Neural cell (in vitro differentiated cells): ENCODE measurements at regions not wholly inside any gene's neighbourhood (a gene's known extent, or its start where the extent isn't known, plus 50 kb on each side); places are given as distances from the start of the nearest gene placed in this dataset.

Source experiments
- H2AFZ ChIP-seq: fragments of 200-600, 300-800 bp; sonication (generic), shearing (Covaris generic); 2 replicates; pipeline ENCODE4 v1.6.0; 2014; ENCODE audit warnings: low read depth, mild to moderate bottlenecking, antibody characterized with exemption, low read length, moderate library complexity
- H3F3A ChIP-seq: fragments of 200-600 bp; shearing (Covaris generic); 2 replicates; pipeline ENCODE4 v1.6.1; 2016; ENCODE audit warnings: mild to moderate bottlenecking, moderate library complexity, mixed read lengths, antibody characterized with exemption, low read length; ENCODE audit not compliant: insufficient read depth, poor library complexity, severe bottlenecking
- H3K27ac ChIP-seq: fragments of 200-600, 300-800 bp; sonication (generic), shearing (Covaris generic); 2 replicates; pipeline ENCODE4 v1.5.1; 2014; ENCODE audit warnings: mild to moderate bottlenecking, low read length, moderate library complexity
- H3K27me3 ChIP-seq: fragments of 300-800, 200-600 bp; sonication (generic), shearing (Covaris generic); 2 replicates; pipeline ENCODE4 v1.6.0; 2014; ENCODE audit warnings: mild to moderate bottlenecking, low read depth, low read length, moderate library complexity; ENCODE audit not compliant: insufficient read depth
- H3K36me3 ChIP-seq: fragments of 300-800, 200-600 bp; sonication (generic), shearing (Covaris generic); 2 replicates; pipeline ENCODE4 v1.5.1; 2014; ENCODE audit warnings: mild to moderate bottlenecking, antibody characterized with exemption, low read length, moderate library complexity; ENCODE audit not compliant: insufficient read depth
- H3K4me2 ChIP-seq: fragments of 300-800, 200-600 bp; sonication (generic), shearing (Covaris generic); 2 replicates; pipeline ENCODE4 v1.6.0; 2014; ENCODE audit warnings: mild to moderate bottlenecking, low read length
- H3K4me3 ChIP-seq: fragments of 300-800, 200-600 bp; sonication (generic), shearing (Covaris generic); 2 replicates; pipeline ENCODE4 v1.5.1; 2014; ENCODE audit warnings: mild to moderate bottlenecking, low read length, moderate library complexity
- H3K79me2 ChIP-seq: fragments of 200-600 bp; shearing (Covaris generic); replicated peaks from 2 replicates; pipeline ENCODE4 v1.6.0; 2014; ENCODE audit warnings: mild to moderate bottlenecking, low read length, moderate library complexity; ENCODE audit not compliant: insufficient read depth
- H3K9ac ChIP-seq: fragments of 300-800, 200-600 bp; sonication (generic), shearing (Covaris generic); 2 replicates; pipeline ENCODE4 v1.6.1; 2016; ENCODE audit warnings: mild to moderate bottlenecking, low read length, mixed read lengths
- H3K9me2 ChIP-seq: fragments of 200-600 bp; shearing (Covaris generic); 2 replicates; pipeline ENCODE4 v1.6.1; 2016; ENCODE audit warnings: mild to moderate bottlenecking, low read length, mixed read lengths; ENCODE audit not compliant: insufficient read depth
- H3K9me3 ChIP-seq: fragments of 200-600, 300-800 bp; sonication (generic), shearing (Covaris generic); 2 replicates; pipeline ENCODE4 v1.6.1; 2016; ENCODE audit warnings: mild to moderate bottlenecking, mixed run types, low read length, moderate library complexity, mixed read lengths
- H4K20me1 ChIP-seq: fragments of 200-600 bp; shearing (Covaris generic); 2 replicates; pipeline ENCODE4 v1.6.1; 2016; ENCODE audit warnings: mild to moderate bottlenecking, mixed run types; ENCODE audit not compliant: insufficient read depth
- EP300 ChIP-seq: fragments of 450-650 bp; conservative IDR thresholded peaks from 2 replicates; pipeline ENCODE4 v1.6.1; 2014; ENCODE audit warnings: antibody characterized with exemption, mild to moderate bottlenecking, moderate library complexity; ENCODE audit not compliant: poor library complexity, severe bottlenecking
- EZH2 ChIP-seq: fragments of 200-600, 300-800 bp; shearing (Covaris generic), sonication (generic); IDR thresholded peaks from 2 replicates; pipeline ENCODE4 v1.6.1; 2014; ENCODE audit warnings: antibody characterized with exemption, low read length, borderline replicate concordance, mild to moderate bottlenecking; ENCODE audit not compliant: insufficient read depth, poor library complexity, severe bottlenecking
- MXI1 ChIP-seq: fragments of 450-650 bp; conservative IDR thresholded peaks from 2 replicates; pipeline ENCODE4 v1.6.1; 2014; ENCODE audit warnings: antibody characterized with exemption, mild to moderate bottlenecking; ENCODE audit not compliant: poor library complexity, severe bottlenecking
- POLR2AphosphoS5 ChIP-seq: IDR thresholded peaks from 2 replicates; pipeline ENCODE4 v1.6.1; 2012
- RAD21 ChIP-seq: fragments of 450-650 bp; conservative IDR thresholded peaks from 2 replicates; pipeline ENCODE4 v1.6.1; 2014; ENCODE audit warnings: antibody characterized with exemption, mild to moderate bottlenecking, moderate library complexity
- SMC3 ChIP-seq: fragments of 450-650 bp; conservative IDR thresholded peaks from 2 replicates; pipeline ENCODE4 v1.6.1; 2014; ENCODE audit warnings: antibody characterized with exemption, mild to moderate bottlenecking, moderate library complexity; ENCODE audit not compliant: poor library complexity
- TAF1 ChIP-seq: IDR thresholded peaks from 2 replicates; pipeline ENCODE4 v1.6.1; 2012; ENCODE audit warnings: low read depth
- TF ChIP-seq, protein P1 (sequence below): IDR thresholded peaks from 2 replicates; pipeline ENCODE4 v1.6.1; 2012; ENCODE audit warnings: borderline replicate concordance
- TF ChIP-seq, protein P2 (sequence below): fragments of 450-650 bp; IDR thresholded peaks from 2 replicates; pipeline ENCODE4 v1.5.1; 2014; ENCODE audit warnings: antibody characterized with exemption, mild to moderate bottlenecking, moderate library complexity; ENCODE audit not compliant: poor library complexity, severe bottlenecking

DNA sequence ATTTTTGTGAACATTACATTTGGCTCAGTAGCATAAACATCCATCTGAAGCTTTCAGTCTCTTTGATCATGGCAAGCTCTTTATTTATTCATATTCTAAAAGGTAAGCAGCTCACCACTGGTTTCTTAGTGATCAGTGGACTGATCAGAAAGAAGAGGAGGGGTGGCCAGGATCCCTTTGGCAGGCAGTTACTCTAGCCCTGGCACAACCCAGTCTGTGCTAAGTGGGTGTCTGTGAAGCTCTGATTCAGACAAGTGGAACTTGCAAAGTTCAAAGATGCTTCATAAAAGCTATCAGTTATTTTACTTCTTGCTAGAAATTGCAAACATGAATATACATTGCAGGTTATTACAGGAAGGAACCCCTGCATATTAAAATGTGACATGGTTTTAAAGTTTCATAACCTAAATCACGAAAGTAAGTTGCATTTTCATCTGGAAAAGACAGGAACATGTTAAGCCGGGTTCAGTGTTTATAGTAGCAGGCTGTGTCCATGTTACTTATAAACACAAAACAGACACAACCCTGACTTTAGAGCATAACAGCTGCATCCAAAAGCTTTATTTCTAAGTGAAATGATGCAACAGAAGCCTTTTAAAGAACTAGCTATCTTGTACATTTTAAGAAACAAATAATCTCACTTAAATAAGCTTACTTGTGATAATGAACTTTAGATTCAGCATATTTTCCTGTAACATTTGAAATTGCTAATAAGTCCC lies 785.3 kb downstream of the MCTP2 start:
- no peak overlapping the region for H3K9ac ChIP-seq
- H3K27me3 ChIP-seq = no peaks in the 10 kb centered on the region
- H3F3A ChIP-seq = no peaks in the 10 kb centered on the region
- H3K27ac ChIP-seq = no peak overlapping the region
- TF ChIP-seq MXI1 = no peak
- TF ChIP-seq EZH2 = no peak
- no peak for TF ChIP-seq TAF1
- no peak for TF ChIP-seq EP300
- TF ChIP-seq SMC3 = no peak
- no peak for TF ChIP-seq RAD21
- no peak for TF ChIP-seq POLR2AphosphoS5
- TF ChIP-seq, protein P1, sequence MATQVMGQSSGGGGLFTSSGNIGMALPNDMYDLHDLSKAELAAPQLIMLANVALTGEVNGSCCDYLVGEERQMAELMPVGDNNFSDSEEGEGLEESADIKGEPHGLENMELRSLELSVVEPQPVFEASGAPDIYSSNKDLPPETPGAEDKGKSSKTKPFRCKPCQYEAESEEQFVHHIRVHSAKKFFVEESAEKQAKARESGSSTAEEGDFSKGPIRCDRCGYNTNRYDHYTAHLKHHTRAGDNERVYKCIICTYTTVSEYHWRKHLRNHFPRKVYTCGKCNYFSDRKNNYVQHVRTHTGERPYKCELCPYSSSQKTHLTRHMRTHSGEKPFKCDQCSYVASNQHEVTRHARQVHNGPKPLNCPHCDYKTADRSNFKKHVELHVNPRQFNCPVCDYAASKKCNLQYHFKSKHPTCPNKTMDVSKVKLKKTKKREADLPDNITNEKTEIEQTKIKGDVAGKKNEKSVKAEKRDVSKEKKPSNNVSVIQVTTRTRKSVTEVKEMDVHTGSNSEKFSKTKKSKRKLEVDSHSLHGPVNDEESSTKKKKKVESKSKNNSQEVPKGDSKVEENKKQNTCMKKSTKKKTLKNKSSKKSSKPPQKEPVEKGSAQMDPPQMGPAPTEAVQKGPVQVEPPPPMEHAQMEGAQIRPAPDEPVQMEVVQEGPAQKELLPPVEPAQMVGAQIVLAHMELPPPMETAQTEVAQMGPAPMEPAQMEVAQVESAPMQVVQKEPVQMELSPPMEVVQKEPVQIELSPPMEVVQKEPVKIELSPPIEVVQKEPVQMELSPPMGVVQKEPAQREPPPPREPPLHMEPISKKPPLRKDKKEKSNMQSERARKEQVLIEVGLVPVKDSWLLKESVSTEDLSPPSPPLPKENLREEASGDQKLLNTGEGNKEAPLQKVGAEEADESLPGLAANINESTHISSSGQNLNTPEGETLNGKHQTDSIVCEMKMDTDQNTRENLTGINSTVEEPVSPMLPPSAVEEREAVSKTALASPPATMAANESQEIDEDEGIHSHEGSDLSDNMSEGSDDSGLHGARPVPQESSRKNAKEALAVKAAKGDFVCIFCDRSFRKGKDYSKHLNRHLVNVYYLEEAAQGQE = no peak
- TF ChIP-seq, protein P2, sequence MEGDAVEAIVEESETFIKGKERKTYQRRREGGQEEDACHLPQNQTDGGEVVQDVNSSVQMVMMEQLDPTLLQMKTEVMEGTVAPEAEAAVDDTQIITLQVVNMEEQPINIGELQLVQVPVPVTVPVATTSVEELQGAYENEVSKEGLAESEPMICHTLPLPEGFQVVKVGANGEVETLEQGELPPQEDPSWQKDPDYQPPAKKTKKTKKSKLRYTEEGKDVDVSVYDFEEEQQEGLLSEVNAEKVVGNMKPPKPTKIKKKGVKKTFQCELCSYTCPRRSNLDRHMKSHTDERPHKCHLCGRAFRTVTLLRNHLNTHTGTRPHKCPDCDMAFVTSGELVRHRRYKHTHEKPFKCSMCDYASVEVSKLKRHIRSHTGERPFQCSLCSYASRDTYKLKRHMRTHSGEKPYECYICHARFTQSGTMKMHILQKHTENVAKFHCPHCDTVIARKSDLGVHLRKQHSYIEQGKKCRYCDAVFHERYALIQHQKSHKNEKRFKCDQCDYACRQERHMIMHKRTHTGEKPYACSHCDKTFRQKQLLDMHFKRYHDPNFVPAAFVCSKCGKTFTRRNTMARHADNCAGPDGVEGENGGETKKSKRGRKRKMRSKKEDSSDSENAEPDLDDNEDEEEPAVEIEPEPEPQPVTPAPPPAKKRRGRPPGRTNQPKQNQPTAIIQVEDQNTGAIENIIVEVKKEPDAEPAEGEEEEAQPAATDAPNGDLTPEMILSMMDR = no peak
- no peak overlapping the region for H2AFZ ChIP-seq
- H3K9me3 ChIP-seq = no peaks in the 10 kb centered on the region
- H4K20me1 ChIP-seq = no peaks in the 10 kb centered on the region
- H3K9me2 ChIP-seq = no peaks in the 10 kb centered on the region
- H3K4me2 ChIP-seq = no peak overlapping the region
- H3K79me2 ChIP-seq = no peaks in the 10 kb centered on the region
- no peaks in the 10 kb centered on the region for H3K36me3 ChIP-seq
- no peak overlapping the region for H3K4me3 ChIP-seq

DNA sequence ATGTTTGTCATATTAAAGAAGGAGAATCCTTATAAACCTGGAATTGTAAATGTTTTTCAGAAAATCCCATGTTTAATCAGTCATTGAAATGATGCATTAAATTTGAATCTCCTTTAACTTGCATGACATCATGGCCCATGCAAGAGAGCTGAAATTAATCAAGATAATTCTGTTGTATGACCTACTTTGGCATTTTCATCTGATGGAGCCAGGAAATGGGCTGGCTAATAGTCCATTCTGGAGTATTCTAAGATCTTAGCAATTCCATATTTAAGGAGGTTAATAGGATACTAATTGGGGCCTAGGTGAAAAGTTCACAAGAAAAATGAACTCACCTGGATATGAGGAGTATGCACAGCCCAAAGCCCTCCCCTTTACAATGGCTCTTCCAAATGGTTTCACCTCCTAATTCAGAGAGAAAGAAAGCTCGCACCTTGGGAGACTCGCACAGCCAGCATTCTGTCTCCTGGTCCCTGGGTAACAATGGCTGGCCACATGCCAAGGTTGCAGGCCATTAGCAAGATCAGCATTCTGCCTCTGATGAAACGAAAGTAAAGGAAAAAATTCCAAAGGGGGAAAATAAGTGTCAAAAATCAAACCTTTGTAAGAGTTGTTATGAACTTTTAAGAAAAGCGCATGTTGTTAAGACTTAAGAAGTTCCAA lies 786.4 kb downstream of the MCTP2 start:
- Histone ChIP-seq H3K4me3 (no peak overlapping the region), H3K9me2 (no peaks in the 10 kb centered on the region), H3K27ac (no peak overlapping the region), H3K4me2 (no peak overlapping the region), H3K36me3 (no peaks in the 10 kb centered on the region), H2AFZ (no peak overlapping the region), H3F3A (no peaks in the 10 kb centered on the region), H3K79me2 (no peaks in the 10 kb centered on the region), H3K27me3 (no peaks in the 10 kb centered on the region), H3K9me3 (no peaks in the 10 kb centered on the region), H3K9ac (no peak overlapping the region), H4K20me1 (no peaks in the 10 kb centered on the region)
- TF ChIP-seq, protein P1 = no peak
- no peak for TF ChIP-seq EP300
- no peak for TF ChIP-seq RAD21
- TF ChIP-seq POLR2AphosphoS5 = no peak
- TF ChIP-seq MXI1 = no peak
